Activated naive CD4-positive, alpha-beta T cell (primary cell): ENCODE measurements at regions not wholly inside any gene's neighbourhood (a gene's known extent, or its start where the extent isn't known, plus 50 kb on each side); places are given as distances from the start of the nearest gene placed in this dataset.
"Not testable (repeated sequence)": the region's sequence is repeated elsewhere in the genome, so short reads cannot be mapped to it uniquely, and the experiment has no call there.

Experiments
- DNase-seq, 4 experiments: peaks; one replicate each; lab custom pipeline; 2025; lab: John Stamatoyannopoulos, UW

DNA sequence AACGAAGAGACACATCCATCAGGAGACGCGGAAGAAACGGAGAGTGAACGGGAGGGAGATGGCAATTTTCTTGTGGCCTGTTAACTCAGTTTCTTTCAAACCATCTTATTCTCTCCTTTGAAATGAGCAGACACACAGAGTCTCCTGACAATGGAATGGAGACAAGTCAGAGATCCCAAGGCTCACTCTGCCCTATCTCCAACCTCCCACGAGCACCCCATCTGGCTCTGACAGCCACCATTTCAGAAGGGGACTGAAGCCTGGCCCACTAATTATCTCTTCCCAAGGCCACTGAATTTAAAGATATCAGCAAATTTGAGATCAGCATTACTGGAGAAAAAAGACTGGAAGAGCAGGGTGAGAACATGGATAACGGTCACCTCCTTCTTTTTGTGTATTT, 215.6 kb downstream of the DHX15 start:
- no peak for DNase-seq

DNA sequence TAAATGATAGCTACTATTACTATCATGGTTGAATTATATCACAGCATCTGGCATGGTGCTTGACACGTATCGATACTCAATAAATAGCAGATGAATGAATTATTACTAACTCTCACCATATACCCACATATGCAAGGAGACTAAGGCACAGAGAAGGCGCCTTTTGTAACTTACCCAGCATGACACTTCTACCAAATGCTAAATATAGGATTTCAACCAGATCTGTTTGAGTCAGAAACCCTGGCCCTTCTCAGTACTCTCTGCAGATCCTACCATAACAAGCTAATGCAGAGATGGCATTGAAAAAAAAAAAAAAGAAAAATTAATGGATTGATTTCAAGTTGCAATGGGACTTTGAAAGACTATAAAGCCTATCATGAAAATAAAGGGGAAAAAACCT, 219.5 kb downstream of the DHX15 start:
- DNase-seq: no peak

GRCh38 chr4:24364249-24364648, 220.1 kb downstream of the DHX15 start:
- no peak for DNase-seq

DNA sequence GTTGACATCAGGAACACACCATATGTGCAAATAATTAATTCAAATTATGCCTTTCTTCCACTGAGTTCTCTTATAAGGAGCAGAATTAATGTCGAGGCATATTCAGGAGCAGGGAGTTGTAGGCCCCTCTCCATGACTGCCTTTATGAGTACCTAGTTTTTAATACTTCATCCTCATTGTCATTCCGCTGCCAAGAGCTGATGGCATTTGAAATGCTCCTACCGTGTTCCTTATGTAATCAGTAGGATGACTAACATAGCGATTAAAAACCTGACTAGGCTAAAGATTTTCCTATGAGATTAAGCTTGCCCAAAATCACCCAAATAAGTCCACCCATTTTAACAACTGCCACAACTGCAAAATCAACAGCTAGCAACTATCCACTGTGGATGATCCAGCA, 220.6 kb downstream of the DHX15 start:
- no peak for DNase-seq

DNA sequence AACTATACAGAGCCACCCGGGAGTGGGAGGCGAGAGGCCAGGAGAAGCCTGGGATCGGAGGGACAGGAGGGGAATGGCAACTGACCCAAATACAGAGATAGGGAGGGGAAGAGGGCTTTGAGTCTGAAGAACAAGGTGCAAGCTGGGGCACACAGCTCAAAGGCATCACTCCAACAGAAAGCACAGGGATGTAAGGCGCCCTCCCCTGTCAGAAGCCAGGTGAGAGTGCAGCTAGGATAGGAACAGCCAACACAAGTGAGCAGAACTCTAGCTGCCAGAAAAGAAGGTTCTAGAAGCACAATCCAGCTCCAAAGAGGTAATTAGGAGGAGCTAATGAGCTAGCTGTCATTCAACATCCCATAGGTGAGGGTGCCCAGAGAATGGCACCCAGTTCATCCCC, 232.2 kb downstream of the DHX15 start:
- no peak for DNase-seq

DNA sequence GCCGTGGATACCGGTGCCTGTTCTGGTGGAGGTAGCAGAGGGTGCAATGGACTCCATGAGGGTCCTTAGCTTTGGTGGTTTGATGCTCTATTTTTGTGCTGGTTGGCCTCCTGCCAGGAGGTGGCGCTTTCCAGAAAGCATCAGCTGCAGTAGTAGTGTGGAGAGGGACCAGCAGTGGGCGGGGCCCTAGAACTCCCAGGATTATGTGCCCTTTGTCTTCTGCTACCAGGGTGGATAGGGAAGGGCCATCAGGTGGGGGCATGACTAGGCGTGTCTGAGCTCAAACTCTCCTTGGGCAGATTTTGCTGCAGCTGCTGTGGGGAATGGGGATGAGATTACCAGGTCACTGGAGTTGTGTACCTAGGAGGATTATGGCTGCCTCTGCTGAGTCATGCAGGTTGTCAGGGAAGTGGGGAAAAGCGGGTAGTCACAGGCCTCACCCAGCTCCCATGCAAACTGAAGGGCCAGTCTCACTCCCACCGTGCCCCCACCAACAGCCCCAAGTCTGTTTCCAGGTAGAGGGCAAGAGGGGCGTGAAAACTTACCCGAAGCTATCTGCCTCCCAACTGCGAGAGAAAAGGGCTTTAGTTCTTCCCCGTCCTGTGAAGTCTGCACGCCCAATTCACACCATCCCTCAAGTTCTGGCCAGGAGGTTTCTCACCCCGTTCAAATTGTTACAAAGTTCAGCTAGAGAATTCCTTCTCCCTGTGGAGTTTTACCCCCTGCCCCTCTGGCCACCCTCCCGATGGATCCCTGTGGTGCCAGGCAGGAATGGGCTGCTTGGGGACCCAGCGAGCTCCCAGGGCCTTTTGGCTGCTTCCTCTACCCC, 235.0 kb downstream of the DHX15 start:
- not testable (repeated sequence) for DNase-seq

DNA sequence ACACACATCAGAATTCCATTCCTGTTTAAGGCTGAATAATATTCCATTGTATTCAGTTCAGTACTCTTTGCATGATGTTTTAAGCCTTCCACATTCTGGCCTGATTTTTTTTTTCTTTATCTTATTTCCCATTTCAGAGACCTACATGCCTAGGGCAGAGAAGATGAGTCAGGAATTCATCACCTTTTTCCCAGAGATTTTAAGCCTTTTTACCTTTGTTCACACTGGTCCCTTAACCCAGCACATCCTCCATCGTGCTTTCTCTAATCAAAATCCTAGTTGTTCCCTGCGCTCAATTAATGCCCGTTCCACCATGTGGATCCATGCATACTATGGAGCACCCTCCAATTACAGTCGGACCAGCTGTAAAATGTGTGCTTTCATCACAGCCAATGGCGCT, 245.1 kb downstream of the DHX15 start:
- no peak for DNase-seq

DNA sequence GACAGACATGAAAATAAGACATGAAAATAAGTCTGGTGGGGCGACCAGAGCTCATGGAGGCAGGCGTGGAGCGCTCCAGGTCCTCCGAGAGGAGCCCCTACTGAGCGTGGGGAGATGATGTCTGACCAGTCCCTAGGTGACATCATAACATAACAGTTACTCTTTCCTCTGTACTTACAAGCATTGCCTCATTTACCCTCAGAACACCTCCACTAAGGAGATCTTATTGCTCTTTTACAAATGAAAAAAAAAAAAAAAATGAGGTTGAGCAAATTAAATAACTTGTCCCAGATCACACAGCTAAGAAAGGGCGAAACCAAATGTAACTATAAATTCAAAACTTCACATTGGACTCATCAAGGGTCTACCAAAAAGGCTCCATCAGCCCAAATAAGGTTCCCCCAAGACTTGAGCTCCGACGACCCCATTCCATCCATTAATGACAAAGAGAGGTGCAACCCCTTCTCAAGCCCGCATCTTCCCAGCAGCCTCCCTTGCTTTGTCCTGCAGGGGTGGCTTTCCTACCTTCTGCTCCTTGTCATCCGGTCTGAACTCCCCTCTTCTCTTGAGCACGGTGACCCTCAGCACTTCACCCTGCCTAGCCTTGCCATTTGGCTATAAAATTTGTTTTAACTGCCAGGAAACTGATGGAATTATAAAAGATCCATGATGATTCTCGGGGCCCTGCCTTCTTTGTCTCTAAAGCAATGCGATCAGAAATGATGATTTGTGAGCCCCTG, 246.7 kb downstream of the DHX15 start:
- DNase-seq: no peak

DNA sequence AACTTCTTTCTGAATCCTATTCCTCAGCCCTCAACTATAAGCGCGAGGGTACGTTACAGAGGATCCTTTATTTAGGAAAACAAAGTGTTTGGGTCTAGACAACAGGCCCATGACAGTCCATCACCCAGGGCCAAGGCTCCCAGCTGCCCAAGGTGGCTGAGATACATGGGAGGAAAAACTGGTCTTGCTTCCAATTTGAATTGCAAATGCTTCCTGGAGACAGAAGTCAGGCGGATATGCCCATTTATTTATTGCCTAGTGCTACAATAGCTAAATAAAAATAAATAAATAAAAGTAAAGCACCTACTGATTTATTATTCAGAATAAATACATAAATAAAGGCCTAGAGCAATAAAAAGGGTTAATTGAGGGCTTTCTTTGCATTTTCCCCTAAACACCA, 248.7 kb downstream of the DHX15 start:
- no peak for DNase-seq

GRCh38 chr4:24334906-24335305, 249.4 kb downstream of the DHX15 start:
- DNase-seq: no peak

- no peak for DNase-seq
These were observed 253.8 kb downstream of the DHX15 start for GRCh38 chr4:24330573-24330972.

DNA sequence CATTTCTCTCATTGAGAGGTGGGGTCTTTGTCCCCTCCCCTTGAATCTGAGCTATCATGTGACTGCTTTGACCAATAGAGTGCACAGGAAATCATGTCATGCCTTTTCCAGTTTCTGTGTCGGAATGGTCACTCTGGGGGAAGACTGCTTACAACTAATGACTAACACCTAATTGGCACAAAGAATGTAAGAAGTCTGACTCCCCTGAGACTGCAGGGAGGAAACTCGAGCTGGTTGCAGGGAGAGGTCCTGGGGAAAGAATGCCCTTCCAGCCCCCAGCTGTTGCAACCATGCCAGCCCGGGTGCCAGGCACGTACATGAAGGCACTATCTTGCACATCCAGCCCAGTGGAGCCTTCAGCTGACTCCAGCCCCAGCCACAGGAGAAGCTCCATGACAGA, 254.2 kb downstream of the DHX15 start:
- DNase-seq: no peak

GRCh38 chr4:24328711-24329110, 255.6 kb downstream of the DHX15 start:
- no peak for DNase-seq

- no peak for DNase-seq
These were observed 256.0 kb downstream of the DHX15 start for GRCh38 chr4:24328310-24328709.

- no peak for DNase-seq
These were observed 261.4 kb downstream of the DHX15 start for GRCh38 chr4:24322995-24323394.

- no peak for DNase-seq
These were observed 261.8 kb downstream of the DHX15 start for GRCh38 chr4:24322511-24322910.

DNA sequence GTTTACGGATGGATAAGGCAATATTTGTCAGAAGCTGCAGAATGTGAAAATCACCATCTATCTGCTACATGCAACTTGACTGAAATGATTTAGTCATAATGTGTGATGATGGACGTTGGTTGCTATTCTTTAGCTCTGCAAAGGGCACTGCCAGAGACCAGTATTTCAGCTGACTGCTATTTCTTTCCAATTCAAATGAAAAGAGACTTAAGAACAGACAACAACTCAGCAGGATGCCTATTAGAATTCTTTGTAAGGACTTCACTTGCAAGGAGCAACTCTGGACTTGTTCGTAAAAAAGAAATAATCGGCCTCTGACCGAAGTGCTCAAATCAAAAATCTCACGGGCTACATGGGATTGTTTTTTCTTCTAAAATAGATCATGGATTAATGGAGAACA, 262.7 kb downstream of the DHX15 start:
- no peak for DNase-seq

GRCh38 chr4:24321131-24321530, 263.2 kb downstream of the DHX15 start:
- DNase-seq: no peak

GRCh38 chr4:24319387-24319786, 265.0 kb downstream of the DHX15 start:
- no peak for DNase-seq

GRCh38 chr4:24315056-24315455, 269.3 kb downstream of the DHX15 start:
- DNase-seq: no peak

GRCh38 chr4:24312261-24312913, 272.0 kb downstream of the DHX15 start:
- DNase-seq: no peak

DNA sequence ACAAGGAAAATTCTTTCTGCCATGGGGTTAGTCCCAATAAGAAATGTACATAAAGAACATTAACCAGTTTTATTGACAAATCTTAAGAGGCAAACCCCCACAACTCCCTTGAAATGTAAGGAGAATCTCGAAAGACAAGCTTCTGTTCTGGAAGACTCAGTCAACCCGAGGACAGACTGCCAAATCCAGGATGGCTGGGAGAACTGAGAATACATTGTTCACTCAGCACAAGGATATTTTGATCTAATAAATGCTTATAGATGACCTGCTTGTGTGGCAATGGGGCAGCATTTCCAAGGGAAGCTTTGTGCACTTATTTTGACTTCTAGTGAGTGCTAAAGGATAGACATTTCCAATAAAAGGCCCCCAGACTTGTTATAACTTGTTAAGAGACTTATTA, 280.4 kb downstream of the DHX15 start:
- DNase-seq: no peak

- no peak for DNase-seq
These were observed 285.4 kb downstream of the DHX15 start for GRCh38 chr4:24298911-24299310.
